ENCODE measurements at regions not wholly inside any gene's neighbourhood (a gene's known extent, or its start where the extent isn't known, plus 50 kb on each side); places are given as distances from the start of the nearest gene placed in this dataset.

DNA sequence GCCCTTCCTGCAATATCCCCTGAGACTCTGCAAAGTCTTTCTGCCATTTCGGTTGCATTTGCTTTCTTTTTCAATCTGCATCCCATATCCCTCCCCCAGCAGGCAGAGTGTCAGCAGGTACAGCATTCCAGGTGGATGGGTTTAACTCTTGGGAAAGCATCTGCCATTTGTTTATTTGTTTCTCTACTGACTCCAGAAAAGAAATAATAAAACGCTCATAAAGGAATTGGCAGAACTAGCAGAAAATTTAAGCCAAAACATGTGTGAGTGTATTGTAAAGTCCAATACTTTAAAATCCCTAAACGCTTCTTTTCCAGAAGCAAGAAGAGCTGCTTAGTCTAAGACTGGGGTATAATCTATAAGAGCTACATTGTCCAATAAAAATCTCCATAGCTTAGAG is 393.8 kb downstream of the TNS3 start:
- TF ChIP-seq, protein P1, sequence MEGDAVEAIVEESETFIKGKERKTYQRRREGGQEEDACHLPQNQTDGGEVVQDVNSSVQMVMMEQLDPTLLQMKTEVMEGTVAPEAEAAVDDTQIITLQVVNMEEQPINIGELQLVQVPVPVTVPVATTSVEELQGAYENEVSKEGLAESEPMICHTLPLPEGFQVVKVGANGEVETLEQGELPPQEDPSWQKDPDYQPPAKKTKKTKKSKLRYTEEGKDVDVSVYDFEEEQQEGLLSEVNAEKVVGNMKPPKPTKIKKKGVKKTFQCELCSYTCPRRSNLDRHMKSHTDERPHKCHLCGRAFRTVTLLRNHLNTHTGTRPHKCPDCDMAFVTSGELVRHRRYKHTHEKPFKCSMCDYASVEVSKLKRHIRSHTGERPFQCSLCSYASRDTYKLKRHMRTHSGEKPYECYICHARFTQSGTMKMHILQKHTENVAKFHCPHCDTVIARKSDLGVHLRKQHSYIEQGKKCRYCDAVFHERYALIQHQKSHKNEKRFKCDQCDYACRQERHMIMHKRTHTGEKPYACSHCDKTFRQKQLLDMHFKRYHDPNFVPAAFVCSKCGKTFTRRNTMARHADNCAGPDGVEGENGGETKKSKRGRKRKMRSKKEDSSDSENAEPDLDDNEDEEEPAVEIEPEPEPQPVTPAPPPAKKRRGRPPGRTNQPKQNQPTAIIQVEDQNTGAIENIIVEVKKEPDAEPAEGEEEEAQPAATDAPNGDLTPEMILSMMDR (IDR thresholded peaks at IDR 0.05) = no peak
- TF ChIP-seq POLR2A (IDR thresholded peaks at IDR 0.05) = no peak

All from heart left ventricle (tissue), 13 donors.